Right ventricle myocardium superior (tissue), 1 donor: ENCODE measurements at regions not wholly inside any gene's neighbourhood (a gene's known extent, or its start where the extent isn't known, plus 50 kb on each side); places are given as distances from the start of the nearest gene placed in this dataset.

Source experiments
- ATAC-seq: fragments of 200-7000 bp; cut with Tn5 transposase; one replicate; pipeline ENCODE4 v1.9.1; 2020; ENCODE audit warnings: mild to moderate bottlenecking; ENCODE audit not compliant: poor library complexity
- DNase-seq: peaks from one replicate; pipeline ENCODE4 v3.0.0-alpha.2; 2020
- intact Hi-C: fragments of 100-400 bp; cut with DNase I; formaldehyde crosslinking; loops from one replicate; pipeline ENCODE4 v1.11.2; 2022
- donor health status: DM: no; HTN: yes; CAD: no; lungs with severe emphysema.

GRCh38 chr6:166764473-166765233, 137.6 kb upstream of the RPS6KA2 start:
- ATAC-seq (no peak), DNase-seq (no peak)
- intact Hi-C loops = no loop called here

DNA sequence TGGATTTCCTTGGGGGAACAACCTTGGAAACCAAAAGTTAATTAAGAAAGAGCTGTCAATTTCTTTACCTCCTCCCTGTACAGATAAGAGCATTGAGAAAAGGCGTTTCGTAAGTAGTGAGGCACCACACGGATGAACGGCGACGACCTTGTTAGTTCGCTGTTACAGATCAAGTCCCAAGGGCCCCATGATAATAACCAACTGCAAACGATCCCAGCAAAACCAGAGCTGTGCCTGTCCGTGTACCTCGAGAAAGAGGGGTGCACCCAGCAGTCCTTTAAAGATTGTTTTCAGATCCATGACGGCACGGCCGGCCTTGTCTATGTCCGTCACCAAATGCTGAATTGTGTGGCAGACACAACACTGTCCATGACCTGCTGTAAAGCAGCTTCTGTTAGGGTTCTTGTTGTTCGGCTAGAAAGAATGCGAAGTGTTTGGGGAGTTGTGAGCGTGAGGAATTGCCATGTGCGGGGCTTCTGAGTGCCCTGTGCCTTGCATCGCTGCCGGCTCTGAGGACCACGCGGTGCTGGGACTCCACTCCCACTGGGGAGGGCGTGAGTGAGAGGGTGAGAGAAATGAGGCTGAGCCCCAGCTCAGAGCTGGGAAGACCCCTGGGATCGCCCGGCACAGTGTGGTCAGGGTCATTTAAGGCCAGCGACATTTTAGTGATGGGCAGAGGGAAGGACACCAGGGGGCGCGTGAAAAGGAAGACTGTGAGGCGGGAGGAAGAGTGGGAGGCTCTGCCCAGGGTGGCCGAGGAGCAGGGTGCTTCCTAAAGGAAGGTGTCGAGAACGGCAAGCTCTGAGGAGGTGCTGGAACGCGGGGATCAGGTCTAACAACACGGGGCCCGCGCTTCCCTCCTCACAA, 136.8 kb upstream of the RPS6KA2 start:
- DNase-seq = no peak
- ATAC-seq = no peak
- intact Hi-C loops = no loop called here

DNA sequence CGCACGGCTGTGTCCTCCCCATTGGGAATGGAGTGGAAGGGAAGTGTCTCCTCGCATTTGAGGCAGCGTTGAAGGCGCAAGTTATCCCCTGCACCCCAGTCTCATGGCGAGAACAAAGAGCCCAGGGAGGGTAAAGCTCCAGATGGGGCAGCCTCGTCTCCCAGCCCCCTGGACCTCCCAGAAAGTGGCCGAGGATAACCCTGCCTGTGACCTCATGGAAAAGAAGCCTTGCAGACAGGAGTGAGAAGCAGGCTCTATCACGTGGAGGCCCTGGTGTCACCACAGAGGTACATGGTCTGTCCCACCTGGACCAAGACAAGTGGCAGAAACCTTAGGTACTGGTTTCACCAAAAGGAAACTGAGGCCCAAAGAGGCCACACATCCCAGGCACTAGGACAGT, 134.8 kb upstream of the RPS6KA2 start:
- no peak for DNase-seq
- intact Hi-C loops = no loop called here
- ATAC-seq = no peak

DNA sequence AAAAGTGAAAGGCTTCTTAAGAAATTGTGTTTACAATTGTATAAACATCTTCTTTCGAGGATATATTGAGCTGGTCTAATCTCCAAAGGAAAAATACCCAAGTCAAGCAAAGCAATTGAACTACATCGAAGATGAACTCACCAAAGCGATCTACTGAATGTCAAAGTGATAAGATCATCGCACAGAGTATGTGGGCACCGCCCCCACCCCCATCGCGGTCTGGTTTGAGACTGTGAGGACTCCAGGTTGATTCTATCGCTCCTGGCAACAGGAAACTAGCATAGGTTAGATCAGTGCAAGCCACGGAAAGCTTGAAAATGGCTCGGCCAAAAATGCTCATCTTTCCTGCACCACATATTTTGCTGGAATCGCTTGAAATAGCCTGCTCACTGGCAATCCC, 133.2 kb upstream of the RPS6KA2 start:
- no peak for ATAC-seq
- intact Hi-C loops = no loop called here

DNA sequence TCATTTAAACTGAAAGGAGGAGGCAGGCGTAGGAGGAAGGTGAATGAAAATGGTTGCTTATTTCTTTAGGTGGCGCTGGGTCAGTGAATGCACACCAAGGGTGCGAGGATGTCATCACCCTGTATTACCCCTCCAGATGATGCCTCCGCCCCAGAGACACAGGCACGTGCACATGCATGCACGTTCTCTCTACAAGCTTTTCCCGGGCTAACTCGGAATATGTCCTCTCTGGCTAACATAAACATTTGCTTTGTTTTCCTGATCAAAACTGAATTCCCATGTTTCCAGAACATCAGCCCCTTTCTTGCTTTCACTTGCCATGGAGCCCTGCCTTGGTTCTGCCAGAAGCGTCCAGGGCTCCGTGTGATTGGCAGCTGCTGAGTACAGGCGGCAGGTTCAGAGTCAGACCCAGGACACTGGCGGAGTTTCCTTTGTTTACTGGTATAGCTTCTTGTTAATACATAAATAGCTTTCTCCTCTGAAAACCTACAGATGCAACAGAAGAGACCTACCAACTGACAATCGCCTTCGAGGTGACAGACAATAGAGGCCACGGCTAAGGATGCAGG, 131.2 kb upstream of the RPS6KA2 start:
- DNase-seq (no peak), ATAC-seq (no peak)
- intact Hi-C loops = no loop called here

More for the DNA sequence above, 133.2 kb upstream of the RPS6KA2 start:
- DNase-seq = no peak

- intact Hi-C loops = no loop called here
- no peak for ATAC-seq
Measured at GRCh38 chr6:166757232-166758135, 130.4 kb upstream of the RPS6KA2 start.

DNA sequence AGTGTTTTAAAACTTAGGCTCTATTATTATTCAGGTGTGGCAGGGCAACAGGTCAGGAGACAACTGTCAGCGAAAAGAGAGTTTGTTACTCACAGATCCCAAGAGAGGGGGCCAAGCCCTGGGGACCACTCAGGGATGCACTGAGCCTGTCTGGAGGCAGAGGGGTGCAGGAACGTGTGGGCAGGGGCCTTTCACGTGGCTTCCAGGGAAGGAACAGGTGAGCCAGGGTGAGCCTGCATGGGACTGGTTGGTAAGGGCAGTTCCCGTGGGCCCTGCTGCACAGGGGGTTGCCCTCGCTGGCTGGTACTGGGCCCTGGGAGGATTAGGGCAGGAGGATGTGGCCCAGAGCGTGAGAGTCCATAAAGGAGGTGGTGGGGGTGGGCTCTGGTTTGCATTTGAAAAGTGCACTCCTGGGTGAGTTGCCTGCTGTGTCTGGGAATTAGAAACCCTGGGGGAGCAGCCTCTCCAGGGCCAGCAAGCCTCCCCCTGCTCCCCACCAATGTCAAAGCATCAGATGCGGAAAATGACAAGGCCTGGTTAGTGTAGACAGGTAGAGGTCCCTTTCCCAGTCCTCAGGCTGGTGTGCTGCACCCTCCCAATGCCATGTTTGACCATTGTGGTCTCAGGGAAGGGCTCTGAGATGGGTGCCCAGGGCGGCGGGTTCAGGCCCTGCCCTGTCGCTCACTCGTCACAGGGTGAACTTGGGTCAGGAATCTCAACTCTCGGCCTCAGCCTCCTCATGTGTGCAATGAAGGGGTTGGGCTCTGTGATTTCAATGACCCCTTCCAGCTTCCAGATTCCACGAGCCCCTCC, 127.4 kb upstream of the RPS6KA2 start:
- DNase-seq = no peak
- intact Hi-C loops = no loop called here
- ATAC-seq = no peak

More at GRCh38 chr6:166757232-166758135, 130.4 kb upstream of the RPS6KA2 start:
- DNase-seq = no peak

GRCh38 chr6:166752928-166753721, 126.1 kb upstream of the RPS6KA2 start:
- intact Hi-C loops = no loop called here
- DNase-seq (no peak), ATAC-seq (no peak)

GRCh38 chr6:166752097-166752496, 125.0 kb upstream of the RPS6KA2 start:
- DNase-seq = no peak
- no peak for ATAC-seq
- intact Hi-C loops = no loop called here

DNA sequence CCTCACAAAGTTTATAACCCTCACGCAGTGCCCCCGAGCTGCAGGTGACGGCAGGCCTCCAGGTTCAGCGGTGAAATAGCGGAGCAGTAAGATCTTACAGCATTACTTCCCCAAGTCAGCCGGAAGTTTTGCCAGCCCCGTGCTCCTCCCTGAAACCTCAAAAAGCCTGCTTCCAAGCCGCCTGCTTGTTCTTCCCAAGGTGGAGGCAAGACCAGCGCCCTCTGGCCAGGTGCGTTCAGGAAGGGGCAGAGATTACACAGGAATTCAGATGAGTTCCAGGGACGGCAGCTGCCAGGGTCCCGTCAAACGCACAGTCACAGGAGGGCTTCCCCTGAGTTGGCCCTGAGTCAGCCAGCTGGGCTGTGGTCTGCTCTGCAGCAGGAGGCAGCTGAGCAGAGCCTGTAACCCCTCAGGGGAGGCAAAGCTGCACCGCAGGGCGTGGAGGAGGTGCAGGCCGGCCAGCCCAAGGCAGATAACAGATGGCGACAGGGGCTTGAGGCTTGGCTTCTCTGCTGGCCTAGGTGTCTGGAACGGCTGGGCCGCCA, 124.1 kb upstream of the RPS6KA2 start:
- intact Hi-C loops = no loop called here
- ATAC-seq = no peak
- no peak for DNase-seq

DNA sequence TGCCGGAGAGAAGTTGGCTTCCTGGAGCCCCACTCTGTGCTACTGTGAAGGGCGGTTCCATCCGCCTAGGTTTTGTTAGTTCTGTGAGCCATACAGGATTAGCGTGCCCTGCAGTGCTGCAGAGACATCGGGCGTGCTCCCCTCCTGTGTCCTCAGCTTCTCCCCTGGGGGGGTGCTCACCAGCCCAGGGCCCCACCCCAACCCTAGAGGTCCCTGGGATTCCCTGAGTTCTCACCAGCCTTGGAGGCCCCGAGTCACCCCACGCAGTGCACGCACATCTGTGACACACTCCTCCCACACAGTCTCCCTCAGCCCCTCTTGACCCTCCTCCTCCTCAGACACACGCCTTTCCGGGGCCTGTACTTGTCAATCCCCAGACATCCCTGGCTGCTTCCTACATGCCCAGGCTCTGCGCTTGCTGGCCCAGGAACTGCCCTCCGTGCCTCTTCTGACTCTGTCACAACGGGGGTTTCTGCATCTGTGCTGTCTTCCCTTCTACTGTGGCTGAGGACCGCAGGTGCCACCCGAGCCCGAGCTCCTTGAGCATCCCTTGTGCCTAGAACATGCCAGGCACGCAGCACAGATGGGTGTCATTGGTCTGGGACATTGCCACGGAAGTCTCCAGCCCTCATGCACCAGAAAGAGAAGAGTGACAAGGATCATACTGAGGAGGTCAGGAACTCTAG, 123.2 kb upstream of the RPS6KA2 start:
- ATAC-seq (no peak), DNase-seq (no peak)
- intact Hi-C loops = no loop called here

- DNase-seq (no peak), ATAC-seq (no peak)
- intact Hi-C loops = no loop called here
Measured at GRCh38 chr6:166749666-166750065, 122.6 kb upstream of the RPS6KA2 start.

DNA sequence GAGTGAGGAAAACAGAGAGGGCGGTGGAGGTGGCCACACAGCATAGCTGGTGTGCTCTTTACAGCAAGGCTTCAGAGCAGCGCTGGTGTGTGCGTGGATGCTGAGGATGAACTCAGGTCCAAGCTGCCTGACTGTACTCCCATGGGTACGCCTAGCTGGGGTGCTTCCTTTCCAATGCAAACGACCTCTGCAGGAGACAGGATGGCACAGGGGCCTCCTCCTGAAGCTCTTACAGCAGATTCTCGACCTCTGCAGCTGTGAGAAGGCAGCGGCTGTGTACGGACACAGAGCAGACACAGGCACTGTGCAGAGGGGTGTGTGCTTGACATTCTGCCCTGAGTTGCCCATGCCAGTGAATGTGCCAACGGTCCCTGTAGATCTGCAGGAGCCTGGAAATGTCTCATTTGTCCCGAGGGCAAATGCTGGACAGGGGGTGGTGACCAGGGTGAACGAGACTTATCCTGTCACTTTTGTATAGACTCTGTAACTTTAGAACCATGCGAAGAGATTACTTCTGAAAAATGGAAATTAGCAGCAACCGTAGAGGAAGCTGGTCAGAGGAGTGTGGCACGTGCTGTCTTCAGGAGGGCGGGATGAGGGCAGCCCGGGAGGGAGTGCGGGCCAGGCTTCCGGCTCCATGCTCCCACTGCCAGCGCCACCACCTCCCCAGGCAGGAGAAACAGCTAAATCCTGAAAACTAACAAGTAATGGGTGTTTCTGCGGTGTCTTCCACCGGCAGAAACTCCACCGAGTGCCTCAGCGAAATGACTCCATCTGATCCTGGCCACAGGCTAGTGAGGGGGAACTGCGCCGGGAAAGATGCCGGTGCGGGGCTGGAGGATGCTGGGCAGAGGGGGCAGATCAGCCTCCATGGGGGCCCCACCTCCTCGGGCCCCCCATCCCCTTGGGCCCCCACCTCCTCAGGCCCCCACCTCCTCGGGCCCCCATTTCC, 120.9 kb upstream of the RPS6KA2 start:
- intact Hi-C loops = no loop called here
- ATAC-seq (no peak), DNase-seq (no peak)

GRCh38 chr6:166745801-166746668, 119.0 kb upstream of the RPS6KA2 start:
- intact Hi-C loops = no loop called here
- DNase-seq (no peak), ATAC-seq (no peak)
